HepG2 (cell line): ENCODE measurements at regions not wholly inside any gene's neighbourhood (a gene's known extent, or its start where the extent isn't known, plus 50 kb on each side); places are given as distances from the start of the nearest gene placed in this dataset.
A peak's percentile ranks its signal among the peaks of the same experiment; 100 is the strongest.

ENCODE experiments used
- BCL3 ChIP-seq: sonication (generic); formaldehyde crosslinking; IDR thresholded peaks from 2 replicates; pipeline ENCODE4 v1.5.1; 2020; ENCODE audit warnings: mild to moderate bottlenecking, missing genetic modification reagents, moderate library complexity
- IKZF5 ChIP-seq: IDR thresholded peaks from 2 replicates; pipeline ENCODE4 v1.6.1; 2018; ENCODE audit warnings: missing genetic modification reagents, mild to moderate bottlenecking, missing compliant biosample characterization
- KLF15 ChIP-seq: sonication (generic); formaldehyde crosslinking; IDR thresholded peaks from 2 replicates; pipeline ENCODE4 v1.8.1; 2023; ENCODE audit warnings: borderline replicate concordance, mild to moderate bottlenecking, inconsistent platforms, missing genetic modification reagents, mixed read lengths
- NFAT5 ChIP-seq: sonication (generic); formaldehyde crosslinking; IDR thresholded peaks from 2 replicates; pipeline ENCODE4 v1.4.0; 2020; ENCODE audit warnings: missing genetic modification reagents
- NR2F6 ChIP-seq, 2 experiments: IDR thresholded peaks; 2 replicates each; pipeline ENCODE4 v1.6.1; 2016; ENCODE audit warnings: antibody characterized with exemption in 1 of 2, mild to moderate bottlenecking in 1 of 2
- POLR2AphosphoS5 ChIP-seq: IDR thresholded peaks from 2 replicates; pipeline ENCODE4 v1.6.1; 2012; ENCODE audit warnings: low read depth, low read length
- RCOR2 ChIP-seq: IDR thresholded peaks from 2 replicates; pipeline ENCODE4 v1.6.1; 2016; ENCODE audit warnings: missing biosample characterization, missing genetic modification reagents
- SCMH1 ChIP-seq: sonication (generic); formaldehyde crosslinking; IDR thresholded peaks from 2 replicates; pipeline ENCODE4 v1.9.0; 2021; ENCODE audit warnings: missing genetic modification reagents, mild to moderate bottlenecking, borderline replicate concordance
- ZNF276 ChIP-seq: sonication (generic); formaldehyde crosslinking; IDR thresholded peaks from 2 replicates; pipeline ENCODE4 v1.4.0; 2020; ENCODE audit warnings: mild to moderate bottlenecking, low read depth, missing genetic modification reagents
- ZNF441 ChIP-seq: sonication (generic); formaldehyde crosslinking; IDR thresholded peaks from 2 replicates; pipeline ENCODE4 v1.7.0; 2021; ENCODE audit warnings: missing genetic modification reagents, borderline replicate concordance
- ZNF616 ChIP-seq: sonication (generic); formaldehyde crosslinking; IDR thresholded peaks from 2 replicates; pipeline ENCODE4 v1.5.0; 2020; ENCODE audit warnings: low read depth, mild to moderate bottlenecking, missing genetic modification reagents
- ZNF619 ChIP-seq: sonication (generic); formaldehyde crosslinking; IDR thresholded peaks from 2 replicates; pipeline ENCODE4 v1.4.0; 2020; ENCODE audit warnings: mild to moderate bottlenecking, missing genetic modification reagents
- ZNF691 ChIP-seq: sonication (generic); formaldehyde crosslinking; IDR thresholded peaks from 2 replicates; pipeline ENCODE4 v1.4.0; 2020; ENCODE audit warnings: missing genetic modification reagents, low read depth, mild to moderate bottlenecking, borderline replicate concordance
- ZNF709 ChIP-seq: sonication (generic); formaldehyde crosslinking; IDR thresholded peaks from 2 replicates; pipeline ENCODE4 v1.5.0; 2020; ENCODE audit warnings: mild to moderate bottlenecking, missing genetic modification reagents
- ZNF800 ChIP-seq: sonication (generic); formaldehyde crosslinking; IDR thresholded peaks from 2 replicates; pipeline ENCODE4 v1.4.0; 2020; ENCODE audit warnings: missing genetic modification reagents

GRCh38 chr20:50447102-50447804 lies 62.9 kb upstream of the PTPN1 start (continued):
- no peak for TF ChIP-seq NR2F6 (IDR thresholded peaks at IDR 0.05)
- no peak for TF ChIP-seq NR2F6 (CRISPR knock-in tag; IDR thresholded peaks at IDR 0.05)
- TF ChIP-seq ZNF616 (CRISPR knock-in tag): 0 out of 2 replicates have a peak, but pooled peaks have one; percentile 66
- TF ChIP-seq ZNF691 (CRISPR knock-in tag): no peak
- no peak for TF ChIP-seq SCMH1
- TF ChIP-seq POLR2AphosphoS5: no peak
- no peak for TF ChIP-seq KLF15 (CRISPR knock-in tag)
- no peak for TF ChIP-seq ZNF619 (CRISPR knock-in tag)
- no peak for TF ChIP-seq ZNF709 (CRISPR knock-in tag)
- TF ChIP-seq ZNF276 (CRISPR knock-in tag): 0 out of 2 replicates have a peak, but pooled peaks have one; percentile 22
- no peak for TF ChIP-seq ZNF441 (CRISPR knock-in tag)
- no peak for TF ChIP-seq ZNF800 (CRISPR knock-in tag)
- TF ChIP-seq IKZF5 (CRISPR knock-in tag): no peak
- no peak for TF ChIP-seq BCL3 (CRISPR knock-in tag)
- 0 out of 2 replicates have a peak, but pooled peaks have one; percentile 48 for TF ChIP-seq NFAT5 (CRISPR knock-in tag)
- peak; percentile 64; the same call in 1 of the 2 replicates for TF ChIP-seq RCOR2 (CRISPR knock-in tag)
